ENCODE measurements at regions not wholly inside any gene's neighbourhood (a gene's known extent, or its start where the extent isn't known, plus 50 kb on each side); places are given as distances from the start of the nearest gene placed in this dataset.

- no peak overlapping the region for H3K4me3 ChIP-seq (ENCODE audit: low read depth, low read length)
- TF ChIP-seq CTCF (IDR thresholded peaks at IDR 0.05; ENCODE audit: insufficient read depth, low read length): no peak
- no peak for DNase-seq (ENCODE audit: low read depth)
Observed at GRCh38 chr6:62681108-62681507, 395.1 kb upstream of the KHDRBS2 start.

- DNase-seq (ENCODE audit: low read depth): no peak
- TF ChIP-seq CTCF (IDR thresholded peaks at IDR 0.05; ENCODE audit: insufficient read depth, low read length): no peak
- H3K4me3 ChIP-seq (ENCODE audit: low read depth, low read length): no peak overlapping the region
Observed at GRCh38 chr6:62672989-62673388, 387.0 kb upstream of the KHDRBS2 start.

- no peak for DNase-seq (ENCODE audit: low read depth)
- no peak overlapping the region for H3K4me3 ChIP-seq (ENCODE audit: low read depth, low read length)
- TF ChIP-seq CTCF (IDR thresholded peaks at IDR 0.05; ENCODE audit: insufficient read depth, low read length): no peak
Observed at GRCh38 chr6:62670490-62671223, 384.6 kb upstream of the KHDRBS2 start.

GRCh38 chr6:62669831-62670230 lies 383.8 kb upstream of the KHDRBS2 start:
- DNase-seq (ENCODE audit: low read depth): no peak

GRCh38 chr6:62652692-62653328 lies 366.8 kb upstream of the KHDRBS2 start:
- DNase-seq (ENCODE audit: low read depth): peak; percentile 5
- no peak overlapping the region for H3K4me3 ChIP-seq (ENCODE audit: low read depth, low read length)
- TF ChIP-seq CTCF (IDR thresholded peaks at IDR 0.05; ENCODE audit: insufficient read depth, low read length): no peak

More at GRCh38 chr6:62669831-62670230, 383.8 kb upstream of the KHDRBS2 start:
- TF ChIP-seq CTCF (IDR thresholded peaks at IDR 0.05; ENCODE audit: insufficient read depth, low read length): no peak
- H3K4me3 ChIP-seq (ENCODE audit: low read depth, low read length): no peak overlapping the region

- no peak for TF ChIP-seq CTCF (IDR thresholded peaks at IDR 0.05; ENCODE audit: insufficient read depth, low read length)
- H3K4me3 ChIP-seq (ENCODE audit: low read depth, low read length): no peak overlapping the region
- no peak for DNase-seq (ENCODE audit: low read depth)
Observed at GRCh38 chr6:62645274-62645673, 359.2 kb upstream of the KHDRBS2 start.

Data from fibroblast of the aortic adventitia (primary cell).